Stimulated activated naive B cell treated with anti-CD40 and anti-IgM and Interleukin-4, amounts not matched to agents 10 μg/mL and 1 μg/mL and 100 μg/mL, for 72 hours (primary cell): ENCODE measurements at regions not wholly inside any gene's neighbourhood (a gene's known extent, or its start where the extent isn't known, plus 50 kb on each side); places are given as distances from the start of the nearest gene placed in this dataset.
A peak's percentile ranks its signal among the peaks of the same experiment; 100 is the strongest.

ENCODE experiments used
- ATAC-seq, 2 donors: fragments of 150-1000 bp; cut with Tn5 transposase; replicated peaks; 2 replicates each; pipeline ENCODE4 v1.10.0; 2021; ENCODE audit warnings: moderate library complexity in 1 of 2
- DNase-seq: peaks from one replicate; pipeline ENCODE4 v3.0.0; 2021
- H3K27ac Mint-ChIP-seq: one replicate; pipeline ENCODE4 v1.8.0; 2022; ENCODE audit warnings: mild to moderate bottlenecking, mixed read lengths
- H3K27me3 Mint-ChIP-seq, 2 donors: one replicate each; pipeline ENCODE4 v1.8.0; 2022; ENCODE audit warnings: mixed read lengths in 2 of 2
- H3K36me3 Mint-ChIP-seq, 2 donors: one replicate each; pipeline ENCODE4 v1.8.0; 2022; ENCODE audit warnings: mixed read lengths in 2 of 2, mild to moderate bottlenecking in 1 of 2
- H3K4me1 Mint-ChIP-seq, 2 donors: one replicate each; pipeline ENCODE4 v1.8.0; 2022; ENCODE audit warnings: mixed read lengths in 2 of 2, mild to moderate bottlenecking in 1 of 2
- H3K4me3 Mint-ChIP-seq, 2 donors: one replicate each; pipeline ENCODE4 v1.8.0; 2022; ENCODE audit warnings: mild to moderate bottlenecking in 2 of 2, mixed read lengths in 2 of 2, moderate library complexity in 1 of 2
- H3K9me3 Mint-ChIP-seq, 2 donors: one replicate each; pipeline ENCODE4 v1.8.0; 2022; ENCODE audit warnings: mixed read lengths in 2 of 2, mild to moderate bottlenecking in 1 of 2

GRCh38 chr6:114550316-114550715 lies 207.5 kb upstream of the HS3ST5 start:
- H3K27me3 Mint-ChIP-seq: no peaks in the 10 kb centered on the region
- DNase-seq (no peak), ATAC-seq (no peak)
- H3K36me3 Mint-ChIP-seq: no peaks in the 10 kb centered on the region
- no peaks in the 10 kb centered on the region for H3K4me1 Mint-ChIP-seq
- H3K27ac Mint-ChIP-seq: no peak overlapping the region
- peaks cover 5 to 11% of the 10 kb centered on the region in 2 donors for H3K9me3 Mint-ChIP-seq
- H3K4me3 Mint-ChIP-seq: no peak overlapping the region

GRCh38 chr6:114543696-114544095 lies 200.9 kb upstream of the HS3ST5 start:
- H3K4me1 Mint-ChIP-seq: no peaks in the 10 kb centered on the region
- H3K36me3 Mint-ChIP-seq: no peaks in the 10 kb centered on the region
- no peaks in the 10 kb centered on the region for H3K27me3 Mint-ChIP-seq
- H3K9me3 Mint-ChIP-seq: peaks cover 0 to 9% of the 10 kb centered on the region in 2 donors
- H3K4me3 Mint-ChIP-seq: no peak overlapping the region
- DNase-seq (no peak), ATAC-seq (no peak)
- no peak overlapping the region for H3K27ac Mint-ChIP-seq

- Mint-ChIP-seq H3K4me3 (no peak overlapping the region), H3K36me3 (no peaks in the 10 kb centered on the region), H3K27me3 (no peaks in the 10 kb centered on the region), H3K27ac (no peak overlapping the region), H3K9me3 (peaks cover 0 to 11% of the 10 kb centered on the region in 2 donors), H3K4me1 (no peaks in the 10 kb centered on the region)
- DNase-seq (no peak), ATAC-seq (no peak)
Measured at GRCh38 chr6:114541794-114542193, 199.0 kb upstream of the HS3ST5 start.

GRCh38 chr6:114537977-114538376 lies 195.2 kb upstream of the HS3ST5 start:
- H3K4me3 Mint-ChIP-seq: no peak overlapping the region
- DNase-seq (no peak), ATAC-seq (no peak)
- no peak overlapping the region for H3K27ac Mint-ChIP-seq
- H3K27me3 Mint-ChIP-seq: no peaks in the 10 kb centered on the region
- H3K36me3 Mint-ChIP-seq: no peaks in the 10 kb centered on the region
- peaks cover 0 to 13% of the 10 kb centered on the region in 2 donors for H3K9me3 Mint-ChIP-seq
- H3K4me1 Mint-ChIP-seq: no peaks in the 10 kb centered on the region

- no peak for ATAC-seq
- Mint-ChIP-seq H3K27ac (no peak overlapping the region), H3K36me3 (no peaks in the 10 kb centered on the region), H3K4me3 (no peak overlapping the region), H3K4me1 (no peaks in the 10 kb centered on the region), H3K9me3 (peaks cover 6 to 9% of the 10 kb centered on the region in 2 donors), H3K27me3 (no peaks in the 10 kb centered on the region)
- no peak for DNase-seq
Measured at GRCh38 chr6:114534813-114535212, 192.0 kb upstream of the HS3ST5 start.

- Mint-ChIP-seq H3K36me3 (no peaks in the 10 kb centered on the region), H3K9me3 (peaks cover 0 to 2% of the 10 kb centered on the region in 2 donors), H3K27ac (no peak overlapping the region), H3K4me1 (no peaks in the 10 kb centered on the region), H3K27me3 (no peaks in the 10 kb centered on the region), H3K4me3 (no peak overlapping the region)
- DNase-seq (no peak), ATAC-seq (no peak)
Measured at GRCh38 chr6:114524081-114524480, 181.3 kb upstream of the HS3ST5 start.

GRCh38 chr6:114523508-114523907 lies 180.7 kb upstream of the HS3ST5 start:
- DNase-seq: no peak
- H3K36me3 Mint-ChIP-seq: no peaks in the 10 kb centered on the region
- H3K27me3 Mint-ChIP-seq: no peaks in the 10 kb centered on the region
- H3K27ac Mint-ChIP-seq: no peak overlapping the region
- H3K4me3 Mint-ChIP-seq: no peak overlapping the region
- ATAC-seq: no peak
- no peaks in the 10 kb centered on the region for H3K4me1 Mint-ChIP-seq
- peaks cover 0 to 2% of the 10 kb centered on the region in 2 donors for H3K9me3 Mint-ChIP-seq

GRCh38 chr6:114521926-114522325 lies 179.1 kb upstream of the HS3ST5 start:
- H3K27ac Mint-ChIP-seq: no peak overlapping the region
- H3K4me1 Mint-ChIP-seq: no peaks in the 10 kb centered on the region
- H3K4me3 Mint-ChIP-seq: no peak overlapping the region
- no peaks in the 10 kb centered on the region for H3K27me3 Mint-ChIP-seq
- ATAC-seq (no peak), DNase-seq (no peak)
- H3K36me3 Mint-ChIP-seq: no peaks in the 10 kb centered on the region
- H3K9me3 Mint-ChIP-seq: peaks cover 0 to 4% of the 10 kb centered on the region in 2 donors

GRCh38 chr6:114520976-114521375 lies 178.2 kb upstream of the HS3ST5 start:
- Mint-ChIP-seq H3K4me3 (no peak overlapping the region), H3K27ac (no peak overlapping the region), H3K36me3 (no peaks in the 10 kb centered on the region), H3K27me3 (no peaks in the 10 kb centered on the region), H3K4me1 (no peaks in the 10 kb centered on the region), H3K9me3 (peaks cover 0 to 4% of the 10 kb centered on the region in 2 donors)
- DNase-seq: no peak
- no peak for ATAC-seq

GRCh38 chr6:114514170-114514569 lies 171.3 kb upstream of the HS3ST5 start:
- Mint-ChIP-seq H3K36me3 (no peaks in the 10 kb centered on the region), H3K4me1 (no peaks in the 10 kb centered on the region), H3K27me3 (no peaks in the 10 kb centered on the region), H3K27ac (no peak overlapping the region), H3K9me3 (peaks cover 0 to 6% of the 10 kb centered on the region in 2 donors), H3K4me3 (no peak overlapping the region)
- DNase-seq (no peak), ATAC-seq (no peak)

- no peaks in the 10 kb centered on the region for H3K4me1 Mint-ChIP-seq
- H3K27ac Mint-ChIP-seq: no peak overlapping the region
- peaks cover 0 to 1% of the 10 kb centered on the region in 2 donors for H3K9me3 Mint-ChIP-seq
- no peak for DNase-seq
- no peak overlapping the region for H3K4me3 Mint-ChIP-seq
- ATAC-seq: no peak
- no peaks in the 10 kb centered on the region for H3K36me3 Mint-ChIP-seq
- no peaks in the 10 kb centered on the region for H3K27me3 Mint-ChIP-seq
Measured at GRCh38 chr6:114471450-114471849, 128.6 kb upstream of the HS3ST5 start.

GRCh38 chr6:114467931-114468330 lies 125.1 kb upstream of the HS3ST5 start:
- Mint-ChIP-seq H3K36me3 (no peaks in the 10 kb centered on the region), H3K27me3 (no peaks in the 10 kb centered on the region), H3K9me3 (peaks cover 0 to 1% of the 10 kb centered on the region in 2 donors)

GRCh38 chr6:114465511-114465910 lies 122.7 kb upstream of the HS3ST5 start:
- no peaks in the 10 kb centered on the region for H3K27me3 Mint-ChIP-seq
- no peak overlapping the region for H3K27ac Mint-ChIP-seq
- H3K9me3 Mint-ChIP-seq: no peaks in the 10 kb centered on the region
- H3K4me3 Mint-ChIP-seq: no peak overlapping the region
- DNase-seq: no peak
- H3K4me1 Mint-ChIP-seq: no peaks in the 10 kb centered on the region
- no peak for ATAC-seq
- H3K36me3 Mint-ChIP-seq: no peaks in the 10 kb centered on the region

More at GRCh38 chr6:114467931-114468330, 125.1 kb upstream of the HS3ST5 start:
- DNase-seq: no peak
- H3K4me3 Mint-ChIP-seq: no peak overlapping the region
- H3K4me1 Mint-ChIP-seq: no peaks in the 10 kb centered on the region
- H3K27ac Mint-ChIP-seq: no peak overlapping the region
- no peak for ATAC-seq

- Mint-ChIP-seq H3K27me3 (no peaks in the 10 kb centered on the region), H3K36me3 (no peaks in the 10 kb centered on the region), H3K4me3 (no peak overlapping the region), H3K4me1 (no peaks in the 10 kb centered on the region), H3K9me3 (no peaks in the 10 kb centered on the region), H3K27ac (no peak overlapping the region)
- ATAC-seq: no peak
- DNase-seq: no peak
Measured at GRCh38 chr6:114453737-114454276, 111.0 kb upstream of the HS3ST5 start.

- ATAC-seq (peak in 1 of 2 donors; percentile 27), DNase-seq (no peak)
- no peak overlapping the region for H3K4me3 Mint-ChIP-seq
- no peaks in the 10 kb centered on the region for H3K4me1 Mint-ChIP-seq
- no peaks in the 10 kb centered on the region for H3K36me3 Mint-ChIP-seq
- H3K9me3 Mint-ChIP-seq: no peaks in the 10 kb centered on the region
- no peaks in the 10 kb centered on the region for H3K27me3 Mint-ChIP-seq
- H3K27ac Mint-ChIP-seq: no peak overlapping the region
Measured at GRCh38 chr6:114452785-114453401, 110.1 kb upstream of the HS3ST5 start.
